Ovary (tissue), 7 donors: ENCODE measurements at regions not wholly inside any gene's neighbourhood (a gene's known extent, or its start where the extent isn't known, plus 50 kb on each side); places are given as distances from the start of the nearest gene placed in this dataset.

Source experiments
- DNase-seq, 5 donors: peaks; one replicate each; pipeline ENCODE4 v3.0.0-alpha.2; 2019 to 2020
- H3K27ac ChIP-seq, 2 donors: fragments of 200-600 bp; one replicate each; pipeline versions ENCODE4 v1.5.1 to v1.8.0; 2019 to 2022
- H3K27me3 ChIP-seq: fragments of 200-600 bp; one replicate; pipeline ENCODE4 v1.8.0; 2022
- H3K36me3 ChIP-seq: fragments of 200-600 bp; sonication (generic); one replicate; pipeline ENCODE4 v1.5.1; 2019
- H3K4me1 ChIP-seq: one replicate; pipeline ENCODE4 v1.8.1; 2013; ENCODE audit warnings: mild to moderate bottlenecking, moderate library complexity; ENCODE audit not compliant: insufficient read depth
- H3K4me3 ChIP-seq: fragments of 200-600 bp; sonication (generic); one replicate; pipeline ENCODE4 v1.5.1; 2017
- H3K9me3 ChIP-seq, 2 donors: fragments of 200-600 bp in 1 of 2; sonication (generic) in 1 of 2; one replicate each; pipeline versions ENCODE4 v1.5.1 to v1.8.1; 2013 to 2019; ENCODE audit warnings: mild to moderate bottlenecking in 1 of 2, moderate library complexity in 1 of 2
- EP300 ChIP-seq: sonication (generic); formaldehyde crosslinking; IDR thresholded peaks from one replicate; pipeline ENCODE4 v1.6.1; 2017; ENCODE audit warnings: antibody characterized with exemption
- POLR2A ChIP-seq: fragments of 450-650 bp; IDR thresholded peaks from one replicate; pipeline ENCODE4 v1.6.1; 2017; ENCODE audit warnings: antibody characterized with exemption, mild to moderate bottlenecking, moderate library complexity
- WGBS, 3 donors: extraction: QIAGEN DNeasy Blood & Tissue Kit in 1 of 3; methylation state at CpG; one replicate each; pipeline versions ENCODE4 v1.1.5 to v1.1.7; 2013 to 2017; 5-methylcytosine and 5-hydroxymethylcytosine counted together
- intact Hi-C, 4 donors: fragments of 100-400 bp; cut with DNase I; formaldehyde crosslinking; loops; one replicate each; pipeline versions ENCODE4 v1.11.0 to v1.15.1; 2022 to 2023
- TF ChIP-seq, protein P1 (sequence below), 3 donors: fragments of 450-650 bp in 2 of 3; fragments of 200-600 bp in 1 of 3; IDR thresholded peaks; one replicate each; pipeline versions ENCODE4 v1.5.1 to v1.8.0; 2016 to 2022; ENCODE audit warnings: antibody characterized with exemption in 3 of 3, mild to moderate bottlenecking in 1 of 3
- donor health status: DM: no; HTN: no; CAD: no; lungs with moderate emphysema.
- donor health status: DM: no; HTN: no; CAD: no.
- donor health status: Bipolar disorder and iron deficiency.
- donor health status: DM: no; HTN: no; CAD: no.
- donor health status: DM: yes; HTN: yes; CAD: no.

DNA sequence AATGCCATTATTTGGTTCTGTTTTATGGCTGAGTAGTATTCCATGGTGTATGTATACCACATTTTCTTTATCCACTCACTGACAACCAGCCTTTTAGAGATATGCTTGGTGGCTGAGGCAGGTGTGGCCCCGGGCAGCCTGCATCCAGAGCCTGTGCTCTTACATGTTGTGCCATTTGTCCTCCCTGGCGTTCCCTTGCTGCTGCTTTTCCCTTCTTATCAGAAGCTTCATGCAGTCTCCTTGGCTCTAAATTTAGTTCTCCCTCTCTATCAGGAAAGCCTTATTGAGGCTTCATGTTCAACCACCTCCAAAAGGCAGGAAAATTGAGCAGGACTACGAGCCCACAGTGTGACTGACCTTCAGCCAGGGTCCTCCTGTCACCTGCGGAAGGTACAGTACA, 131.7 kb upstream of the ITGA6 start:
- TF ChIP-seq, protein P1, sequence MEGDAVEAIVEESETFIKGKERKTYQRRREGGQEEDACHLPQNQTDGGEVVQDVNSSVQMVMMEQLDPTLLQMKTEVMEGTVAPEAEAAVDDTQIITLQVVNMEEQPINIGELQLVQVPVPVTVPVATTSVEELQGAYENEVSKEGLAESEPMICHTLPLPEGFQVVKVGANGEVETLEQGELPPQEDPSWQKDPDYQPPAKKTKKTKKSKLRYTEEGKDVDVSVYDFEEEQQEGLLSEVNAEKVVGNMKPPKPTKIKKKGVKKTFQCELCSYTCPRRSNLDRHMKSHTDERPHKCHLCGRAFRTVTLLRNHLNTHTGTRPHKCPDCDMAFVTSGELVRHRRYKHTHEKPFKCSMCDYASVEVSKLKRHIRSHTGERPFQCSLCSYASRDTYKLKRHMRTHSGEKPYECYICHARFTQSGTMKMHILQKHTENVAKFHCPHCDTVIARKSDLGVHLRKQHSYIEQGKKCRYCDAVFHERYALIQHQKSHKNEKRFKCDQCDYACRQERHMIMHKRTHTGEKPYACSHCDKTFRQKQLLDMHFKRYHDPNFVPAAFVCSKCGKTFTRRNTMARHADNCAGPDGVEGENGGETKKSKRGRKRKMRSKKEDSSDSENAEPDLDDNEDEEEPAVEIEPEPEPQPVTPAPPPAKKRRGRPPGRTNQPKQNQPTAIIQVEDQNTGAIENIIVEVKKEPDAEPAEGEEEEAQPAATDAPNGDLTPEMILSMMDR (IDR thresholded peaks at IDR 0.05): no peak
- no peak for TF ChIP-seq POLR2A
- no peak for TF ChIP-seq EP300
- no peak for DNase-seq
- H3K27ac ChIP-seq: no peak overlapping the region
- intact Hi-C loops: no loop called here
- peaks cover 2% of the 10 kb centered on the region for H3K4me1 ChIP-seq
- H3K9me3 ChIP-seq: no peaks in the 10 kb centered on the region
- no peaks in the 10 kb centered on the region for H3K27me3 ChIP-seq
- 89 to 93% (median 89%) methylated on average over 4 of the region's 4 CpGs for WGBS, 3 donors
- no peak overlapping the region for H3K4me3 ChIP-seq
- H3K36me3 ChIP-seq: no peaks in the 10 kb centered on the region

DNA sequence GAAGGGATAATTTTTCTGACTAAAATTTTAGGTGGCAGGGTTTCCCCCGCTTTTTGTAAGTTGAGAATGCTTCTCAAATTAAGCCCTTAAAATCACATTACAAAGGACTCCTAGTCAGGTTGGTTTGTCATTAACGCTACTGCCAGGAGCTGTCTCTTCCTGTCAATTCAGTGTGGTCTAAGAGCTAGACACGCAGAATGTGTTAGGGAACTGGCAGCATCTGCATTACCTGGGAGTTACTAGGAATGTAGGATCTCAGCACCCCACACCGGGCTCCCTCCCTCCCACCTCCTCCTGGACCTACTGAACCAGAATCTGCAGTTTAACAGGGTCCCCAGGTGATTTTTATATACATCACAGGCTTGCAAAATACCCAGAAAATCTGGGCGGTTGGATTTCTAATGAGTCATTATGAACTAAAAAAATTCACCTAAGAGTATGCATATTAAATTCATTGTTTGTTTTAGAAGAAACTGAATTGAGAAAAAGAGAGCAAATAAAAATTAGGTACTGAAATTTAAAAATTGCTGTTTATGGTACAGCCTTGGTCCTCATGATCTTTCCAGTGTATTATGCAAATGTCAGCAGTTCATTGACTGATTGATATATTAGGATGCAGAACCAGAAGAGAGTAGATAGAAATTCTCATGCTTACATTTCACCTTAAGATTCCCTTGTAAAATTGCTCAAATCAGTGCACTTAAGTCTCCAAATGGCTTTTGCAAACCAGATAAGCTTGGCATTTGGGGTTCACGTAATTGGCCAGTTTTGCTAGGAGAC, 130.9 kb upstream of the ITGA6 start:
- Histone ChIP-seq H3K27ac (no peak overlapping the region), H3K4me3 (no peak overlapping the region), H3K9me3 (no peaks in the 10 kb centered on the region), H3K4me1 (peaks cover 2% of the 10 kb centered on the region), H3K36me3 (no peaks in the 10 kb centered on the region), H3K27me3 (no peaks in the 10 kb centered on the region)
- 81 to 89% (median 84%) methylated on average over 6 of the region's 6 CpGs for WGBS, 3 donors
- TF ChIP-seq POLR2A (no peak), EP300 (no peak)
- TF ChIP-seq, protein P1 (IDR thresholded peaks at IDR 0.05): no peak
- intact Hi-C loops: no loop called here
- no peak for DNase-seq

DNA sequence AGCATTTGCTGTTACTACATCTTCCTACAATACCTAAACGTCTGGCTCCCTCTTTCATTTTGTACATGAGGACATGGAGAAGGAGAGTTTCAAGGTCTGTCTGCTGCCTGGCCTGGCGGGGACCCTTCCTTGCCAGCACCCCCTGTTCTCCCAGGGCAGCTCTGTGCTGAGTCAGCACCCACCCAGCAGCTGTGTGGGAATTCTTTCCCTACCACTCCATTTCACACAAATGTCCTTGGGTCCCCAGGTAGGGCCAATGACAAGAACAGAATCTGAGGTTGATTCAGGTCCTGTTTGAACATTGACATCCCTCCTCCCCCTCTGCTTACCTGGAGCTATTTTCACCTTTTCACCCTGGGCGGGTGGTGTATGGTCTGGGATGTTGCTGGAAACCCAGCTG, 129.9 kb upstream of the ITGA6 start:
- intact Hi-C loops: no loop called here
- Histone ChIP-seq H3K4me1 (peaks cover 2% of the 10 kb centered on the region), H3K27ac (no peak overlapping the region), H3K4me3 (no peak overlapping the region), H3K27me3 (no peaks in the 10 kb centered on the region), H3K9me3 (no peaks in the 10 kb centered on the region), H3K36me3 (no peaks in the 10 kb centered on the region)
- TF ChIP-seq EP300 (no peak), POLR2A (no peak)
- TF ChIP-seq, protein P1 (IDR thresholded peaks at IDR 0.05): no peak
- WGBS, 3 donors: 26 to 42% (median 28%) methylated on average over 3 of the region's 3 CpGs
- no peak for DNase-seq

DNA sequence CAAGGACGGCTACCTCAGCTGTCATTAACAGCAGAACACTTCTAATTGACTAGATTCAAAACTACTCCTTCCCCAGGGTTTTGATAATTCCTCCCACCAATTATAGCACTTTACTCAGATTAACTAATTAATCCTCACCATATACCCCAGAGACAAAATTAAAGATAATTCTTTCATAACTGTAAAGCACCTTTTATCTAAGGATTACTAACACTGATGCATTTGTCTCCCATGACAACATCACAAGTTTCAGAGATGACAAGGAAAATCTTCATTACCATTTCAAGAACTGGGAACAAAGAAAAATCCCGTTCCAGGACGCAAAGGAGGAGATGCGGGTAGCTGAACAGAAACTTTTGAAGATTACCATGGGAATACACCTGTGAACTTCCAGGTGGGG, 129.4 kb upstream of the ITGA6 start:
- Histone ChIP-seq H3K27me3 (no peaks in the 10 kb centered on the region), H3K4me1 (peaks cover 2% of the 10 kb centered on the region), H3K4me3 (no peak overlapping the region), H3K36me3 (no peaks in the 10 kb centered on the region), H3K9me3 (no peaks in the 10 kb centered on the region), H3K27ac (no peak overlapping the region)
- intact Hi-C loops: no loop called here
- 61 to 62% (median 62%) methylated on average over 4 of the region's 4 CpGs for WGBS, 3 donors
- DNase-seq: no peak
- TF ChIP-seq EP300 (no peak), POLR2A (no peak)
- TF ChIP-seq, protein P1 (IDR thresholded peaks at IDR 0.05): no peak
